HEK293T (cell line): ENCODE measurements at regions not wholly inside any gene's neighbourhood (a gene's known extent, or its start where the extent isn't known, plus 50 kb on each side); places are given as distances from the start of the nearest gene placed in this dataset.

Experiments
- CTCF ChIA-PET: fragments of 350-600 bp; formaldehyde crosslinking; extraction: SDS; loops from one replicate; lab custom pipeline; 2021; ENCODE audit warnings: antibody characterized with exemption, inconsistent platforms; lab: Yijun Ruan, JAX
- POLR2A ChIA-PET: fragments of 350-600 bp; formaldehyde crosslinking; extraction: SDS; loops from one replicate; lab custom pipeline; 2020; ENCODE audit warnings: antibody characterized with exemption, inconsistent platforms; lab: Yijun Ruan, JAX
- DNase-seq: peaks from one replicate; pipeline ENCODE4 v3.0.0; 2012; ENCODE audit warnings: mixed read lengths; ENCODE audit errors: extremely low spot score
- ARNT ChIP-seq: fragments of 450-650 bp; IDR thresholded peaks from 2 replicates; pipeline ENCODE4 v1.6.1; 2017; ENCODE audit warnings: mild to moderate bottlenecking
- BHLHE40 ChIP-seq: fragments of 450-650 bp; IDR thresholded peaks from 2 replicates; pipeline ENCODE4 v1.6.1; 2016; ENCODE audit warnings: mild to moderate bottlenecking, moderate library complexity, borderline replicate concordance
- CTBP1 ChIP-seq: fragments of 450-650 bp; IDR thresholded peaks from 2 replicates; pipeline ENCODE4 v1.6.1; 2016; ENCODE audit warnings: borderline replicate concordance
- ELF4 ChIP-seq: fragments of 450-650 bp; IDR thresholded peaks from 2 replicates; pipeline ENCODE4 v1.6.1; 2017; ENCODE audit warnings: antibody characterized with exemption
- FOXA1 ChIP-seq: fragments of 450-650 bp; IDR thresholded peaks from 2 replicates; pipeline ENCODE4 v1.6.1; 2016; ENCODE audit warnings: mild to moderate bottlenecking
- FOXK2 ChIP-seq: fragments of 450-650 bp; IDR thresholded peaks from 2 replicates; pipeline ENCODE4 v1.6.1; 2016; ENCODE audit warnings: mild to moderate bottlenecking
- FOXM1 ChIP-seq: fragments of 450-650 bp; IDR thresholded peaks from 2 replicates; pipeline ENCODE4 v1.6.1; 2017; ENCODE audit warnings: mild to moderate bottlenecking, borderline replicate concordance
- HDGF ChIP-seq: fragments of 450-650 bp; IDR thresholded peaks from 2 replicates; pipeline ENCODE4 v1.6.1; 2017; ENCODE audit warnings: antibody characterized with exemption, borderline replicate concordance
- L3MBTL2 ChIP-seq: fragments of 450-650 bp; conservative IDR thresholded peaks from 2 replicates; pipeline ENCODE4 v1.6.1; 2016; ENCODE audit warnings: mild to moderate bottlenecking
- LEF1 ChIP-seq: fragments of 450-650 bp; IDR thresholded peaks from 2 replicates; pipeline ENCODE4 v1.6.1; 2017; ENCODE audit warnings: mild to moderate bottlenecking, borderline replicate concordance
- NFRKB ChIP-seq: fragments of 450-650 bp; IDR thresholded peaks from 2 replicates; pipeline ENCODE4 v1.6.1; 2016; ENCODE audit warnings: mild to moderate bottlenecking, moderate library complexity
- PKNOX1 ChIP-seq: fragments of 450-650 bp; IDR thresholded peaks from 2 replicates; pipeline ENCODE4 v1.6.1; 2016
- SP1 ChIP-seq: fragments of 450-650 bp; IDR thresholded peaks from 2 replicates; pipeline ENCODE4 v1.6.1; 2017
- SUZ12 ChIP-seq: fragments of 450-650 bp; IDR thresholded peaks from 2 replicates; pipeline ENCODE4 v1.6.1; 2016; ENCODE audit warnings: mild to moderate bottlenecking
- TARDBP ChIP-seq: fragments of 450-650 bp; IDR thresholded peaks from 2 replicates; pipeline ENCODE4 v1.6.1; 2016
- ZNF384 ChIP-seq: fragments of 450-650 bp; IDR thresholded peaks from 2 replicates; pipeline ENCODE4 v1.6.1; 2016

- DNase-seq: no peak
Measured at GRCh38 chr5:28488752-28489151, 1450.4 kb upstream of the CDH9 start.

GRCh38 chr5:28483327-28484025 lies 1445.1 kb upstream of the CDH9 start:
- no peak for DNase-seq
- CTCF ChIA-PET: no interaction called here
- POLR2A ChIA-PET: no interaction called here
- TF ChIP-seq CTBP1 (no peak), LEF1 (no peak), ELF4 (no peak), ARNT (no peak), BHLHE40 (no peak), FOXA1 (no peak), ZNF384 (no peak), TARDBP (no peak), FOXM1 (no peak), HDGF (no peak)

More at GRCh38 chr5:28488752-28489151, 1450.4 kb upstream of the CDH9 start:
- no peak for TF ChIP-seq ZNF384
- no peak for TF ChIP-seq ELF4
- TF ChIP-seq HDGF: no peak
- no peak for TF ChIP-seq FOXK2
- no peak for TF ChIP-seq TARDBP
- TF ChIP-seq SP1: no peak
- no peak for TF ChIP-seq ARNT
- no peak for TF ChIP-seq NFRKB
- TF ChIP-seq SUZ12: no peak
- no peak for TF ChIP-seq CTBP1
- TF ChIP-seq BHLHE40: no peak
- no peak for TF ChIP-seq LEF1
- no peak for TF ChIP-seq FOXM1
- no peak for TF ChIP-seq FOXA1
- TF ChIP-seq PKNOX1: no peak
- TF ChIP-seq L3MBTL2: no peak
- CTCF ChIA-PET: no interaction called here
- POLR2A ChIA-PET: no interaction called here

GRCh38 chr5:28473531-28474107 lies 1435.2 kb upstream of the CDH9 start:
- POLR2A ChIA-PET: no interaction called here
- no peak for DNase-seq
- CTCF ChIA-PET: interaction anchor here (1.4 kb wide), 1 partner anchor 129 kb away, joined by 5 read pairs; no protein-coding TSS in a partner anchor
- TF ChIP-seq BHLHE40: no peak
- TF ChIP-seq TARDBP: no peak
- TF ChIP-seq NFRKB: no peak
- TF ChIP-seq SUZ12: no peak
- TF ChIP-seq FOXK2: no peak
- no peak for TF ChIP-seq PKNOX1
- TF ChIP-seq FOXM1: no peak
- TF ChIP-seq ARNT: no peak
- TF ChIP-seq L3MBTL2: no peak
- TF ChIP-seq HDGF: no peak
- TF ChIP-seq CTBP1: no peak
- TF ChIP-seq LEF1: no peak
- TF ChIP-seq ELF4: no peak
- no peak for TF ChIP-seq SP1
- TF ChIP-seq ZNF384: no peak
- no peak for TF ChIP-seq FOXA1

GRCh38 chr5:28468166-28468565 lies 1429.8 kb upstream of the CDH9 start:
- DNase-seq: no peak

GRCh38 chr5:28463728-28464127 lies 1425.3 kb upstream of the CDH9 start:
- ChIA-PET POLR2A (no interaction called here), CTCF (no interaction called here)
- no peak for DNase-seq
- TF ChIP-seq ZNF384: no peak
- TF ChIP-seq BHLHE40: no peak
- no peak for TF ChIP-seq FOXM1
- no peak for TF ChIP-seq LEF1
- TF ChIP-seq HDGF: no peak
- TF ChIP-seq ARNT: no peak
- TF ChIP-seq SP1: no peak

More at GRCh38 chr5:28468166-28468565, 1429.8 kb upstream of the CDH9 start:
- TF ChIP-seq PKNOX1 (no peak), ARNT (no peak), FOXM1 (no peak), L3MBTL2 (no peak), ELF4 (no peak), FOXK2 (no peak), BHLHE40 (no peak), ZNF384 (no peak)
- ChIA-PET POLR2A (no interaction called here), CTCF (no interaction called here)

- DNase-seq: no peak
- TF ChIP-seq TARDBP (no peak), BHLHE40 (no peak), CTBP1 (no peak), HDGF (no peak), PKNOX1 (no peak), FOXM1 (no peak), SP1 (no peak), FOXK2 (no peak), SUZ12 (no peak), L3MBTL2 (no peak), ARNT (no peak)
- ChIA-PET POLR2A (no interaction called here), CTCF (no interaction called here)
Measured at GRCh38 chr5:28451483-28451882, 1413.1 kb upstream of the CDH9 start.
